Fibroblast of lung (primary cell): ENCODE measurements at regions not wholly inside any gene's neighbourhood (a gene's known extent, or its start where the extent isn't known, plus 50 kb on each side); places are given as distances from the start of the nearest gene placed in this dataset.

Source experiments
- DNase-seq, 2 donors: peaks; one replicate each; pipeline versions ENCODE4 v3.0.0 to v3.0.0-alpha.2; 2010; ENCODE audit warnings: low read depth in 2 of 2
- H2AFZ ChIP-seq: 2 replicates; pipeline ENCODE4 v1.5.1; 2012; ENCODE audit warnings: low read length, control low read depth, inconsistent platforms
- H3K27ac ChIP-seq: 2 replicates; pipeline ENCODE4 v1.5.1; 2011; ENCODE audit warnings: low read length, control low read depth; ENCODE audit not compliant: insufficient read depth
- H3K27me3 ChIP-seq: 2 replicates; pipeline ENCODE4 v1.5.1; 2011; ENCODE audit warnings: mild to moderate bottlenecking, low read length; ENCODE audit not compliant: control insufficient read depth, insufficient read depth
- H3K36me3 ChIP-seq: 2 replicates; pipeline ENCODE4 v1.5.1; 2011; ENCODE audit warnings: low read length; ENCODE audit not compliant: control insufficient read depth, insufficient read depth
- H3K4me1 ChIP-seq: 2 replicates; pipeline ENCODE4 v1.5.1; 2011; ENCODE audit warnings: low read length; ENCODE audit not compliant: control insufficient read depth, insufficient read depth; ENCODE audit errors: extremely low read depth
- H3K4me2 ChIP-seq: 2 replicates; pipeline ENCODE4 v1.5.1; 2011; ENCODE audit warnings: low read length, control low read depth; ENCODE audit not compliant: insufficient read depth; ENCODE audit errors: extremely low read depth
- H3K4me3 ChIP-seq, 4 experiments: fragments of 200-600 bp in 1 of 4; sonication (generic) in 1 of 4; replicated peaks in 1 of 4; 2 replicates each; pipeline ENCODE4 v1.5.1; 2011 to 2016; ENCODE audit warnings: low read length in 4 of 4, low read depth in 3 of 4, mild to moderate bottlenecking in 3 of 4, control low read depth in 2 of 4, inconsistent platforms in 1 of 4, mixed read lengths in 1 of 4; ENCODE audit not compliant: insufficient read depth in 1 of 4; ENCODE audit errors: control extremely low read depth in 1 of 4
- H3K79me2 ChIP-seq: 2 replicates; pipeline ENCODE4 v1.5.1; 2012; ENCODE audit warnings: mild to moderate bottlenecking, low read length, inconsistent platforms; ENCODE audit not compliant: control insufficient read depth, insufficient read depth
- H3K9ac ChIP-seq: 2 replicates; pipeline ENCODE4 v1.5.1; 2011; ENCODE audit warnings: mild to moderate bottlenecking, low read length, control low read depth; ENCODE audit not compliant: insufficient read depth
- H3K9me3 ChIP-seq: 2 replicates; pipeline ENCODE4 v1.5.1; 2012; ENCODE audit warnings: low read depth, low read length; ENCODE audit not compliant: control insufficient read depth, insufficient read depth
- H4K20me1 ChIP-seq: 2 replicates; pipeline ENCODE4 v1.5.1; 2011; ENCODE audit warnings: low read length; ENCODE audit not compliant: control insufficient read depth, insufficient read depth; ENCODE audit errors: extremely low read depth
- EZH2 ChIP-seq: IDR thresholded peaks from 2 replicates; pipeline ENCODE4 v1.5.1; 2012; ENCODE audit warnings: low read length, control low read depth, mild to moderate bottlenecking; ENCODE audit errors: missing control alignments
- TF ChIP-seq, protein P1 (sequence below), 2 donors: IDR thresholded peaks in 1 of 2; conservative IDR thresholded peaks in 1 of 2; 1 replicate in 1 of 2; 2 replicates in 1 of 2; pipeline ENCODE4 v1.5.1; 2011 to 2012; ENCODE audit warnings: low read length in 2 of 2, control low read depth in 1 of 2, inconsistent platforms in 1 of 2, low read depth in 1 of 2, mild to moderate bottlenecking in 1 of 2

DNA sequence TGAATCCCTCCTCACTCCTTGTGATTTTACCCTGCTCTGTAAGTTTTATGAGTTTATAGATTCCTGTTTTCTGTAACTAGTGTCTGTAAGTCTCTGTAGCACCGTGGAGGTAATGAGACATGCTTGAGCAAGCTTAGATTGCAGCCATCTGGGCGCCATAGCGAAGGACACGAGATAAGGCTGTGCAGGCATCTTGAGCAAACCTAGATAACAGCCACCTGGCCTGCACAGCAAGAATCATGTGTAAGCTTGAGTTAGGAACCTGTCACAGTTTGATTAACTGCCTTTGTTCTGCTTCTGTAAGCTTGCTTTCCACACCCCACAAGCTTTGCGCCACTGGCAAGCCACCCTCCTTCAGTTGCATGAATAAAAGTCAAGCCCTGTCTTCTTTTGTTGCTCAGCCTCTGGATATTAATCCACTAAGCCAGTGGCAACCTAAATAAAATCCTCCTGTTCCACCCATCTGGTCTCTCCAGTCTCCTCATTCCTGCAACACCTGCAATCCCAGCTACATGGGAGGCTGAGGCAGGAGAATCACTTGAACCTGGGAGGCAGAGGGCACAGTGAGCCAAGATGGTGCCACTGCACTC is 270.6 kb upstream of the RGPD4 start:
- no peaks in the 10 kb centered on the region for H3K9me3 ChIP-seq
- no peak for DNase-seq

DNA sequence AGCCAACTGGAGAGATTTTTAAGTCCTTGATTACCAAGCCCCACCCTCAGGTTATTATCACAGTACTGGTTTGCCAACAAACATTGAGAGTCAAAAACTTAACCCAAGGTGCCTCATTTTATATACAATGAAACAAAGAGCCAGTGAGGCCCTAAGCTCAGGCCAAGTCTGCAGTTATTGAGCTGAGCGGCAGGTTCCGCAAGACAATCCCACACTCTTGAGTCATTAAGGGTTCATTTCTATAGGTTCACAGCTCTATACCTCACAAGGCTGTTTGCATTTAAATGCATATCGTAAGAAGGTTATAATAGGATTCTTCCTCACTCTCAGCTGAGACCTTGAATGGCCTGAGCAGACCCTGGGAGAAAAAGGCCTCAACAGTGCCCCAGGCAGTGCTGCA is 268.4 kb upstream of the RGPD4 start:
- no peak overlapping the region for H2AFZ ChIP-seq
- DNase-seq, result no peak

More for the DNA sequence above, 270.6 kb upstream of the RGPD4 start:
- Histone ChIP-seq H3K79me2 (no peaks in the 10 kb centered on the region), H4K20me1 (no peaks in the 10 kb centered on the region), H3K27me3 (no peaks in the 10 kb centered on the region), H3K27ac (no peak overlapping the region), H3K4me1 (no peaks in the 10 kb centered on the region), H2AFZ (no peak overlapping the region), H3K36me3 (no peaks in the 10 kb centered on the region), H3K4me3 (no peak overlapping the region), H3K4me2 (no peak overlapping the region), H3K9ac (no peak overlapping the region)
- TF ChIP-seq, protein P1, sequence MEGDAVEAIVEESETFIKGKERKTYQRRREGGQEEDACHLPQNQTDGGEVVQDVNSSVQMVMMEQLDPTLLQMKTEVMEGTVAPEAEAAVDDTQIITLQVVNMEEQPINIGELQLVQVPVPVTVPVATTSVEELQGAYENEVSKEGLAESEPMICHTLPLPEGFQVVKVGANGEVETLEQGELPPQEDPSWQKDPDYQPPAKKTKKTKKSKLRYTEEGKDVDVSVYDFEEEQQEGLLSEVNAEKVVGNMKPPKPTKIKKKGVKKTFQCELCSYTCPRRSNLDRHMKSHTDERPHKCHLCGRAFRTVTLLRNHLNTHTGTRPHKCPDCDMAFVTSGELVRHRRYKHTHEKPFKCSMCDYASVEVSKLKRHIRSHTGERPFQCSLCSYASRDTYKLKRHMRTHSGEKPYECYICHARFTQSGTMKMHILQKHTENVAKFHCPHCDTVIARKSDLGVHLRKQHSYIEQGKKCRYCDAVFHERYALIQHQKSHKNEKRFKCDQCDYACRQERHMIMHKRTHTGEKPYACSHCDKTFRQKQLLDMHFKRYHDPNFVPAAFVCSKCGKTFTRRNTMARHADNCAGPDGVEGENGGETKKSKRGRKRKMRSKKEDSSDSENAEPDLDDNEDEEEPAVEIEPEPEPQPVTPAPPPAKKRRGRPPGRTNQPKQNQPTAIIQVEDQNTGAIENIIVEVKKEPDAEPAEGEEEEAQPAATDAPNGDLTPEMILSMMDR (conservative IDR thresholded peaks at IDR 0.05 in 1 of 2, IDR thresholded peaks at IDR 0.05 in 1 of 2; ENCODE audit: low read depth in 1 of 2, low read length in 2 of 2), result no peak
- TF ChIP-seq EZH2, result no peak

DNA sequence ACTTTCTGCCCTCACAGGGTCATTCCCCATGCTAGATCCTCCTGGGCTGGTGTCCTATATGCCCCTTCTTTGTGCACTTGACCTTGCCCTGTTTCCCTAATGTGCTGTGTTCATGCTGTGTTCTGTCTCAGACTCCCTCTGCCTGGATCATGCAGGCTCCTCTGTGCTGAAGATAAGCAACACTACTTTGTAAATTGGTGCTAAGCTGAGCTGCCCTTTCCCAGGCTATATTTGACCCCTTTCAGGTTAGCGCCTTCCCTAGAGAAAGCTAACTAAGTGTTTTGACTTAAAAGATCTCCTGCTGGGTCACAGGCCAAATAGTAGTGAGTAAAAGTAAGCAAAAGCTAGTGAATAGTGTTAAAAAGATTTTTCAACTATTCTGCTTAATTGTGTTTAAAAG is 257.2 kb upstream of the RGPD4 start:
- Histone ChIP-seq H3K4me2 (no peak overlapping the region), H3K9me3 (no peaks in the 10 kb centered on the region), H3K79me2 (no peaks in the 10 kb centered on the region), H3K4me3 (no peak overlapping the region), H4K20me1 (no peaks in the 10 kb centered on the region), H3K4me1 (no peaks in the 10 kb centered on the region), H2AFZ (no peak overlapping the region), H3K36me3 (no peaks in the 10 kb centered on the region), H3K27ac (no peak overlapping the region), H3K27me3 (no peaks in the 10 kb centered on the region), H3K9ac (no peak overlapping the region)
- peak in 1 of 2 donors; percentile 33 for DNase-seq
- TF ChIP-seq, protein P1 (conservative IDR thresholded peaks at IDR 0.05 in 1 of 2, IDR thresholded peaks at IDR 0.05 in 1 of 2; ENCODE audit: low read depth in 1 of 2, low read length in 2 of 2), result no peak
- no peak for TF ChIP-seq EZH2

More for the DNA sequence above, 268.4 kb upstream of the RGPD4 start:
- H3K4me1 ChIP-seq, result no peaks in the 10 kb centered on the region
- no peak overlapping the region for H3K27ac ChIP-seq
- no peaks in the 10 kb centered on the region for H3K27me3 ChIP-seq
- H3K4me3 ChIP-seq, result no peak overlapping the region
- H3K79me2 ChIP-seq, result no peaks in the 10 kb centered on the region
- H3K4me2 ChIP-seq, result no peak overlapping the region
- no peaks in the 10 kb centered on the region for H3K36me3 ChIP-seq
- no peaks in the 10 kb centered on the region for H3K9me3 ChIP-seq
- H4K20me1 ChIP-seq, result no peaks in the 10 kb centered on the region
- H3K9ac ChIP-seq, result no peak overlapping the region
- TF ChIP-seq EZH2, result no peak
- TF ChIP-seq, protein P1 (conservative IDR thresholded peaks at IDR 0.05 in 1 of 2, IDR thresholded peaks at IDR 0.05 in 1 of 2; ENCODE audit: low read depth in 1 of 2, low read length in 2 of 2), result no peak
